ENCODE measurements at regions not wholly inside any gene's neighbourhood (a gene's known extent, or its start where the extent isn't known, plus 50 kb on each side); places are given as distances from the start of the nearest gene placed in this dataset.
"Not testable (repeated sequence)": the region's sequence is repeated elsewhere in the genome, so short reads cannot be mapped to it uniquely, and the experiment has no call there.

DNA sequence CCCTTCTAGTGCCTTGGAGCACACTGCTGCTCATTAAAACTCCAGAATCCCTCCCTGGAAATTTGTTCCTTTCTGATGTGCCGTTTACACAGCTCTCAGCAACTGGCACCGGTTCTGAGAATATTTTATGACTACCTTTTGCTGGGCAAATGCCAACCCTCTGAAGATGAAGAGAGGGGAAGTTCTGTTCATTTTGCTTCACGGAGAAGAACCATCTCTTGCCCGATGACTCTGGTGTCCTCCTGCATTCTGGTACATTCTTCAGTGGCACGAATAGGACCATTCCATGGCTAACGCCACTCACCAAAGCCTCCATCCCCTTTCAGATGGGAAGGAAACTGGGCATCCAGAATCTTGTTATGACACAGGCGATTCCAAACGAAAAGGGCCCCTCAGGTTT lies 96.2 kb upstream of the SIM2 start:
- no peak for DNase-seq

GRCh38 chr21:36603221-36603620 lies 95.7 kb upstream of the SIM2 start:
- no peak for DNase-seq

DNA sequence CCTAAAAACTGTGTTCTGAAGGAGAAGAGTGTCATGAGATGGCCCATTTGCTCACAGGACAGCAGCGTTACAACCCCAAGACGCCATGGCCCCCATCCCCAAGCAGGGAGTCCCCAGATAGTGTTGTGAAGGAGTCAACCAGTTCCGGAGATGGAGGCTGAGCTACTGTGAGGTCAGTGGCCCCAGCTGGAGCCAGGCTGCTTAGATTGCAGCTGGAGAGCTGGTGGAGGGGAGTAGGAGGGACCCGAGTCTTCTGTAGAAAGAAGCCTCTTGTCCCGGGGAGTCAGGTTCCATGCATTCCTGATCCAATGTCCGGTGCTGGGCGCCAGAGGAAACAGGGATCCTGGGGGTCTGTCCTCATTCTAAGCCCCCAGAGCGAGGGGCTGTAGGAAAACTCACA lies 93.5 kb upstream of the SIM2 start:
- no peak for DNase-seq

DNA sequence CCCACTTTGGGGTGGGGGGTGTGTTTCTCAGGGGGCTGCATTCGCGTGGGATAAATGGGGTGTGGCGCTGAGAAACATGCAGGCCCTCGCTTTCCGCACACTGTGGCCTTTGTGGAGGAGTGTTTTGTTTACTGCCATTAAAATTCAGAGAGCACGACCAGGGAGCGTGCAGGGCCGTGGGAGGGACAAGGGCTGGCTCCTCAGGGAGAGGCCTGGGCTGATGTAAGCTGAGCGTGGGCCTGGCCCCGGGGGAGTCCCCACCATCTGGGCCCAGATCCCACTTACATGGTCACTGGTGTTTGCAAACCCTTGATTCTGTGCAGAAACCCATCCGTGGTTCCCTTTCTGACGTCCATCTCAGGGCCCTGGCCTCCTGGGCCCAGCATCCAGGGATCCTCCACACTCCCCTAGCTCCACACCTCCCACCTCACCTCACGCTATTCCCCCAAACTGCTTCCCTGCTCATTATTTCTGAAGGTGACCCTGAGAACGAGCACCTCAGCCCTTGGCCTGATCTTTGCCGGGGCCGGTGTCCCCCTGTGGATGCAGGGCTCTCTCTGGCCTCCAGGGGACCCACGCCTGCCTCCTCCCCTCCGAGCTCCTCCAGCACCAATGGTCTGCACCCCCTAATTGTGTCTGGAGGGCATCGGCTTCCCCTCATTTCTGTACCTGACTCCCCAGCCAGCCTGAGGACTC lies 92.5 kb upstream of the SIM2 start:
- DNase-seq: no peak

DNA sequence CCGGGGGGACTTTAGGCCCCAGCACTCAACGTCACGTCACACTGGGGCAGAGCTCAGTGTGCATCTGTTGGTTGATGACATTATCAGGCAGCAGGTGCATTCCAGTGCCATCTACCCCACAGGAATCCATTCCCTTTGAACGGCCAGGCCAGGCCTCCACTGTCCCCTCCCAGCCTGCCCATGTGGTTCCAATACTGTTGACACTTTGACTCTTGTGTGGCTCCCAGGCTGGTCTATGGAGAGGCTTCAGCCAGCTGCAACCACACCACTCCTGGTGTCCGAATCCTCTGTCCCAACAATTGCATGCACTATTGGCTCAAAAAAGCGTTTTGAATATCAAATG lies 92.0 kb upstream of the SIM2 start:
- no peak for DNase-seq

DNA sequence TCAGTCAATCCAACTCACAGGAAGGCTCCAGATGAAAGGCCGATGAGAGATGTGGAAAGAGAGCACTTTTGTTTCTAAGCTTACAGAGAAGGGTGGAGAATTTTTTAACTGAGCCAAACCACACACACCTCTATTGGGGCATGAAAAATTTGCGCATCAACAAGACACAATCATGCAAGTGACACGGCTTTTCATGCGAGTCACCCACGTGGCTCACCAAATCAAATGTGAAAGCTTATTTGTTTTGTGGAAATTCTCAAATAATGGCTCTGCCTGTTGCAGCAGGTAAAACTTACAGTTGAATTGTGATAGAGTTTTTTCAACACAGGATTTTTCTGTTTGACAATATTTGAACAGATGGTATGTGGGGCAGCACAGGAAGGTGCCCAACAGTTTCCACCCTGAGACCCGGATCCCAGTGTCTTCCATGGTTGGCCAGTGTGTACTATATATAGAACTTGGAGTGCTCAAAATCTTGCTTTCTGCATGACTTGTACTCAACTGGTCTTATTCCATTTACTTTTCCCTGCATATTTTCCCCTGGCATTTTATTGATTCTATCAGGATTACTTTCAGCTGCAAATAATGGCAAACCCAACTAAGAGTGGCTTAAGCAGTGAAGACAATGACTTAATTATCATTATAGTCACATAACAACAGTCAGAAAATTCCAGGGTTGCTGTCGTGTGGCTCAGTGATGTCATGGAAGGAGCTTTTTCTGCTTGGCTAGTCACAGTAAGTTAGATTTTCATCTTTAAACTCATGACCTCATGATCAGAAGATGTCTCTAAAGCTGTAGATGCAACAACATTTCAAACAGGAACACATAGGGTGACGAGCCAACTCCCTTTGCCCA lies 90.6 kb upstream of the SIM2 start:
- no peak for DNase-seq

GRCh38 chr21:36608897-36609225 lies 90.1 kb upstream of the SIM2 start:
- no peak for DNase-seq

GRCh38 chr21:36609654-36610053 lies 89.3 kb upstream of the SIM2 start:
- no peak for DNase-seq

DNA sequence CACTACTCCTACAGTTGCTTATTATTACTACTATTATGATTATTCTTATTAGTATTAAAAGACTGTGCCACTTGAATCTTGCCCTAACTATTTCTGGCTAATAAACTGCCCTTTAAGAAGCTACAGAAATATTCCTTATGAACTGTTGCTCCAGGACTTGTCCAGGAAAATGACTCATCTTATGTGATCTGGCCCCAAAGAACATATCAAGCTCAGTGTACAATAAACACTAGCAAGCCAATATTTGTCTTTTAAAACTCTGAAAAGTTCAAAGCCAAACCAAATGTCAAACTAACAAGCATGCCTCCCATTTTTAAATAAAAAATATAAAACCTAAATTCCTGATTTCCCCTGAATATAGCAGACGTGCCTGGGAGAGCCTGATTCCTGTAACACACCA lies 88.7 kb upstream of the SIM2 start:
- DNase-seq: no peak

DNA sequence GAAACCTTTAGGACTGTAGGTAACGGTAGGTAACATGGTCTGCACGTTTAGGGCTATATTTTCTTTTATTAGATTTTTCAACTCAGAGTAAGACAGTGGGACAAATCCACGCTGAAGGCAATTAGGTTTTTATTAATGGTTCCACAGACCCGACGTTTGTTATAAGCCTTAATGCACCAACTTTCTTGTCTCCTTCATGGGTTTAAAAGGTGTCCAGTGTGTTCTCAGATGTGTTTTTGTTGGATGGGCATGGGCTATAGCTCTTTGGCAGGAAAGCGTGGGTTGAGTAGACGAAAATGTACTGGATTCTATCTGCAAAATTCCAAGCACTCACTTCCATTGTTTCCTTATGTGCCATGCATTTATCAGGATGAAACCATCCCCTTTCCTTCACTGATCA lies 88.0 kb upstream of the SIM2 start:
- no peak for DNase-seq

DNA sequence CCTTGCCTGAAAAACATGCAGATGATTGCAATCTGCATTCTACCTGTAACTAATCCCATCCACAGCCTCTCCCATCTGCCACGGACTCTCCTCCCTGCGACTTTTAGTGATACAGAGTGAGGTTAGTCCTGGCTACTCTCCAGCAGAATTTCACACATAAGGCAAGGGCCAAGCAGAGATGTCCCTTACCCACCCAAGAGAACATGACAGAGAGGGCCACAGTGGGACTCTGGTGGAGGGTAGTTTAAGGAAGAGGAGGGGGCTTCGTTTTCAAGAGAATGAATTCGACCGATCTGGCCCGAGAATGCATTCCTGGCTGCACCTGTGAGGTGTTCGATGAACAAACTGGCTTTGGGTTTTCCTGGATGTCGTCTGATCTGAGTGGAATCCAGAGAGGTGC lies 87.5 kb upstream of the SIM2 start:
- no peak for DNase-seq

- no peak for DNase-seq
These were observed 85.9 kb upstream of the SIM2 start for GRCh38 chr21:36613059-36613458.

DNA sequence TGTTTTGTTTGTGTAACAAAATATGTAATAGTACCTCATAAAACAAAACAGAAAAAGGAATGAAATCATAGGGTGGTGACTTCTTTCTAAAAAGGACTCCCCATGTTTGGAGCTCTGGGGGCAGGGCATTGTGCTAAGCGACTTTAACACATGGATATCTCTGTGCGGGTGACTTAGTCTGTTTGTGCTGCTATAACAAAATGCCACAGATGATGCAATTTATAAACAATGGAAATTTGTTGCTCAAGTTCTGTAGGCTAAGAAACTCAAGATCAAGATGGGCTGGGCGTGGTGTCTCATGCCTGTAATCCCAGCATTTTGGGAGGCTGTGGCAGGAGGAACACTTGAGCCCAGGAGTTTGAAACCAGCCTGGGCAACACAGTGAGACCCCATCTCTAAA lies 85.4 kb upstream of the SIM2 start:
- no peak for DNase-seq

- no peak for DNase-seq
These were observed 83.5 kb upstream of the SIM2 start for GRCh38 chr21:36615274-36615964.

- DNase-seq: not testable (repeated sequence)
These were observed 82.1 kb upstream of the SIM2 start for GRCh38 chr21:36616773-36617172.

DNA sequence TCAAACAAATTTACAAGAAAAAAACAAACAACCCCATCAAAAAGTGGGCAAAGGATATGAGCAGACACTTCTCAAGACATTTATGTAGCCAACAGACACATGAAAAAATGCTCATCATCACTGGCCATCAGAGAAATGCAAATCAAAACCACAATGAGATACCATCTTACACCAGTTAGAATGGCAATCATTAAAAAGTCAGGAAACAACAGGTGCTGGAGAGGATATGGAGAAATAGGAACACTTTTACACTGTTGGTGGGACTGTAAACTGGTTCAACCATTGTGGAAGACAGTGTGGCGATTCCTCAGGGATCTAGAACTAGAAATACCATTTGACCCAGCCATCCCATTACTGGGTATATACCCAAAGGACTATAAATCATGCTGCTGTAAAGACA lies 77.1 kb upstream of the SIM2 start:
- DNase-seq: not testable (repeated sequence)

- no peak for DNase-seq
These were observed 74.8 kb upstream of the SIM2 start for GRCh38 chr21:36624105-36624504.

GRCh38 chr21:36626791-36627190 lies 72.1 kb upstream of the SIM2 start:
- no peak for DNase-seq

- no peak for DNase-seq
These were observed 71.7 kb upstream of the SIM2 start for GRCh38 chr21:36627242-36627641.

DNA sequence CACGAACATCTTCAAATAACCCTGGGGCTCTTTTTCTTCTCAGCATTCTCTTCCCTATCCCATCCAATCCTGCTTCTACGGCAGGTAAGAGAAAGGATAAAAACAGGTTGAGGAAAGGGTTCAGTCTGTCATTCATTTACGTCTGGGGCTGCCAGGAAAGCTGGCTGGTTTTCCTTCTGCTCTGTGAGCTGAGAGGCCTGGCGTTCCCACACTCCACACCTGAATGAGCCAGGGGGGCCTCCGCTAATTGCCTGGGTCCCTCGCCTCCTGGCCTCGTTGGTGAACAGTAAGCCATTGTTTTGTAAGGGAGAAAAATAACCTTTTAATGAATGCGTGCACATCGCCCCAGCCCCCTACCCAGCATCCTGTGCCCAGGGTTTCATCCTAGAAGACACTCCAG lies 70.8 kb upstream of the SIM2 start:
- no peak for DNase-seq

DNA sequence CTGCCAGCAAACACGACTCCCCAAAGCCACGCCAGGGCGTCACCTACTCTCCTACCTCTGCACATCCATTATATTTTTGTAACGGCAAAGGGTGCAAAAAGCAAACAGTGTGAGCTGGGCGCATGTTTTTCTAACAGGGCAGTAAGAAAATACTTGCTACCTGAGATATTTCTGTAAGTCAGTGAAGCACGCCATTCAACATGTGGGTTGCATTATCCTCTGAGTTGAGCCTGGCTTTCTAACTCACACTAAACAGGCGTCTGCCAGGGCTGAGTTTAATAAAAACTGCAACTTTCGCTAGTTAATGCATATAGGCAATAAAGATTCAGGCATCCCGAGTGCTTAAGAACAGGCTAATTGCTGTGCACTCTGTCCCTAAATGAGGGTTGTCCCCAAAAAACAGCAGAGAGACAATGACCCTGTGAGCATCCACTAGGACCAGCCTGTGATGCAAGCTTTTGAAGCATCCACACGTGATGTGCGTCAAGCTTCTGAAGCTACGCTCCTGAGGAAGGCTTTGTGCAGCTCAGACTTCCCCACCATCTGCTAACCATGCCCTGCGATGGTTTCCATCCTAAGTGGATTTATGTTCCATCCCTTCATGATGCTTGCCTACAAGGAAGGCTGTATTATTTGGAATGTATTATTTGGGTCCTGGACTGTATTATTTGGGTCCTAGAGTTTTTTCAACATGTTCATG lies 70.0 kb upstream of the SIM2 start:
- no peak for DNase-seq

GRCh38 chr21:36630485-36631206 lies 68.3 kb upstream of the SIM2 start:
- peak; percentile 36 to 67 for DNase-seq

DNA sequence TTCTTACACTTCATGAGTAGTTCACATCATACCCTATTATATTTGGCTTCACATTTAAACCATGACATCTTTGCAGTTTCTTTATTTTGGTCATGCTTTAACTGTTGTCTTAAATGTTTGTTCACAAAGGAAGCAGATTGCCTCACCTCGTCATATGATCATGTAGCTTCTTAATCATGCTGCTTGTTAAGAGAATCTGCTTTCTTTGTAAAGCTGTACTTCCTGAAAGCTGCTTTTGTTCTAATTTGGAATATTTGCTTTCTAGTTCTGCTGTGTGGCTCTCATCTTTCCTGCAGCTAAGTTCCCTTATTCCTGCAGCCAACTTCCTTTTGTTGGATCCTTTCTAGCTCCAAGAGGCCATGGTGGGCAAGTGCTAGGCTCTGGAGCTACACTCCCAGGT lies 62.9 kb upstream of the SIM2 start:
- no peak for DNase-seq
